WTC11 (cell line): ENCODE measurements at regions not wholly inside any gene's neighbourhood (a gene's known extent, or its start where the extent isn't known, plus 50 kb on each side); places are given as distances from the start of the nearest gene placed in this dataset.

Experiments
- ATAC-seq: fragments of 200-7000 bp; cut with Tn5 transposase; 2 replicates; pipeline ENCODE4 v1.10.0; 2021; ENCODE audit warnings: mild to moderate bottlenecking, moderate library complexity
- CTCF ChIA-PET: fragments of 300-600 bp; sonication (Branson Sonifier 250); formaldehyde crosslinking; loops from one replicate; lab custom pipeline; 2021; ENCODE audit warnings: antibody characterized with exemption; lab: Charles Lee
- POLR2A ChIA-PET: fragments of 350-600 bp; sonication (Branson Sonifier 250); formaldehyde crosslinking; loops from one replicate; lab custom pipeline; 2021; ENCODE audit warnings: antibody characterized with exemption; lab: Charles Lee
- DNase-seq: peaks from one replicate; pipeline ENCODE4 v3.0.0; 2021; ENCODE audit warnings: low spot score
- H3K27ac Mint-ChIP-seq: 2 replicates; pipeline ENCODE4 v1.8.0; 2021; ENCODE audit warnings: mixed read lengths
- H3K27me3 Mint-ChIP-seq: 2 replicates; pipeline ENCODE4 v1.8.0; 2021; ENCODE audit warnings: low read depth, mild to moderate bottlenecking, moderate library complexity, mixed read lengths
- H3K36me3 Mint-ChIP-seq: 2 replicates; pipeline ENCODE4 v1.8.0; 2021; ENCODE audit warnings: mixed read lengths
- H3K4me1 Mint-ChIP-seq: 2 replicates; pipeline ENCODE4 v1.8.0; 2022; ENCODE audit warnings: mixed read lengths
- H3K4me3 Mint-ChIP-seq: 2 replicates; pipeline ENCODE4 v1.8.0; 2021; ENCODE audit warnings: mild to moderate bottlenecking, moderate library complexity, mixed read lengths
- H3K9me3 Mint-ChIP-seq: 2 replicates; pipeline ENCODE4 v1.8.0; 2021; ENCODE audit warnings: mixed read lengths
- CBFB ChIP-seq: sonication (generic); formaldehyde crosslinking; IDR thresholded peaks from 2 replicates; pipeline ENCODE4 v1.8.1; 2022; ENCODE audit warnings: mild to moderate bottlenecking, low read depth, missing genetic modification reagents
- CREB1 ChIP-seq: sonication (generic); formaldehyde crosslinking; IDR thresholded peaks from 2 replicates; pipeline ENCODE4 v1.8.0; 2023; ENCODE audit warnings: mild to moderate bottlenecking, missing genetic modification reagents
- CREM ChIP-seq: sonication (generic); formaldehyde crosslinking; IDR thresholded peaks from 2 replicates; pipeline ENCODE4 v1.8.1; 2022; ENCODE audit warnings: mild to moderate bottlenecking, missing genetic modification reagents, moderate library complexity
- FOXJ3 ChIP-seq: sonication (generic); formaldehyde crosslinking; IDR thresholded peaks from 2 replicates; pipeline ENCODE4 v1.9.0; 2021; ENCODE audit warnings: missing genetic modification reagents, mild to moderate bottlenecking, borderline replicate concordance
- GTF2I ChIP-seq: fragments of 250-450 bp; sonication (Bioruptor Pico); conservative IDR thresholded peaks from 2 replicates; pipeline ENCODE4 v1.4.0; 2021; ENCODE audit warnings: mild to moderate bottlenecking
- HMGA2 ChIP-seq: fragments of 250-450 bp; sonication (Bioruptor Pico); IDR thresholded peaks from 2 replicates; pipeline ENCODE4 v1.4.0; 2021; ENCODE audit warnings: mild to moderate bottlenecking, moderate library complexity
- JAZF1 ChIP-seq: fragments of 250-450 bp; sonication (Bioruptor Pico); IDR thresholded peaks from 2 replicates; pipeline ENCODE4 v1.9.0; 2021; ENCODE audit warnings: moderate library complexity, mild to moderate bottlenecking, inconsistent platforms
- JUN ChIP-seq: sonication (generic); formaldehyde crosslinking; IDR thresholded peaks from 2 replicates; pipeline ENCODE4 v1.8.0; 2023; ENCODE audit warnings: mild to moderate bottlenecking, missing genetic modification reagents
- MXD4 ChIP-seq: fragments of 250-450 bp; sonication (Bioruptor Pico); IDR thresholded peaks from 2 replicates; pipeline ENCODE4 v1.8.0; 2021; ENCODE audit warnings: mild to moderate bottlenecking, moderate library complexity, borderline replicate concordance
- PRRX2 ChIP-seq: fragments of 250-450 bp; sonication (Bioruptor Pico); IDR thresholded peaks from 2 replicates; pipeline ENCODE4 v1.8.0; 2021; ENCODE audit warnings: mild to moderate bottlenecking
- RORB ChIP-seq: fragments of 250-450 bp; sonication (Bioruptor Pico); IDR thresholded peaks from 2 replicates; pipeline ENCODE4 v1.9.0; 2021; ENCODE audit warnings: mild to moderate bottlenecking
- SMAD4 ChIP-seq: sonication (generic); formaldehyde crosslinking; IDR thresholded peaks from 2 replicates; pipeline ENCODE4 v1.8.0; 2022; ENCODE audit warnings: mild to moderate bottlenecking, missing genetic modification reagents
- SP1 ChIP-seq: sonication (generic); formaldehyde crosslinking; conservative IDR thresholded peaks from 2 replicates; pipeline ENCODE4 v1.8.1; 2022; ENCODE audit warnings: missing genetic modification reagents
- ZBTB21 ChIP-seq: sonication (generic); formaldehyde crosslinking; IDR thresholded peaks from 2 replicates; pipeline ENCODE4 v1.8.1; 2023; ENCODE audit warnings: mild to moderate bottlenecking, missing genetic modification reagents, borderline replicate concordance
- ZNF263 ChIP-seq: sonication (generic); formaldehyde crosslinking; IDR thresholded peaks from 2 replicates; pipeline ENCODE4 v1.8.1; 2022; ENCODE audit warnings: low read depth, mild to moderate bottlenecking, moderate library complexity, missing genetic modification reagents
- ZNF396 ChIP-seq: fragments of 250-450 bp; sonication (Bioruptor Pico); IDR thresholded peaks from 2 replicates; pipeline ENCODE4 v1.8.0; 2021; ENCODE audit warnings: mild to moderate bottlenecking, moderate library complexity, borderline replicate concordance
- TF ChIP-seq, protein P1 (sequence below): sonication (generic); formaldehyde crosslinking; IDR thresholded peaks from 2 replicates; pipeline ENCODE4 v1.8.0; 2023; ENCODE audit warnings: mild to moderate bottlenecking, missing genetic modification reagents
- TF ChIP-seq, protein P2 (sequence below): sonication (generic); formaldehyde crosslinking; IDR thresholded peaks from 2 replicates; pipeline ENCODE4 v1.8.1; 2023; ENCODE audit warnings: mild to moderate bottlenecking, moderate library complexity, missing genetic modification reagents
- TF ChIP-seq, protein P3 (sequence below): fragments of 250-450 bp; sonication (Bioruptor Pico); IDR thresholded peaks from 2 replicates; pipeline ENCODE4 v1.9.0; 2021; ENCODE audit warnings: moderate library complexity, mild to moderate bottlenecking, inconsistent platforms, borderline replicate concordance
- TF ChIP-seq, protein P4 (sequence below): sonication (generic); formaldehyde crosslinking; IDR thresholded peaks from 2 replicates; pipeline ENCODE4 v1.8.0; 2022; ENCODE audit warnings: mild to moderate bottlenecking, missing genetic modification reagents
- TF ChIP-seq, protein P5 (sequence below): sonication (generic); formaldehyde crosslinking; conservative IDR thresholded peaks from 2 replicates; pipeline ENCODE4 v1.8.1; 2023; ENCODE audit warnings: mild to moderate bottlenecking, low read depth, missing genetic modification reagents, moderate library complexity
- TF ChIP-seq, protein P6 (sequence below): sonication (generic); formaldehyde crosslinking; IDR thresholded peaks from 2 replicates; pipeline ENCODE4 v1.8.0; 2022; ENCODE audit warnings: missing genetic modification reagents

DNA sequence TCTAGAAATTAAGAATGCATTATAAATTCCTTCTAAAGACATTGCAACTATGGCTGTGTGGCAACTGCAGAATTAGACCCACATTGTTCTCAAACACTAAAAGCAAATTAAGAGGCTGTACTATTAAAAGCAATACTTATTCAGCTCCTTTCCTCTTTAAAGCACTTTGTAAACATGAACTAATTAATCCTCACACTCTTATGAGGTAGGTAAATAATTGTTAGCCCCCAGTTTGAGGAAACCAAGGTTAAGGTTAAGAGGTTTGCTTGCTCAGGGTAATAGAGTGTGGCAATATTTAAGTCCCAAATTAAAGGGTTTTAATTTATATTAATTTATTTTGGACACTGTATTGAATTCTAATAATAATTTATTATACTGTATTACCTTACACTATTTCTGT lies 553.8 kb downstream of the LRRIQ3 start:
- ChIA-PET POLR2A (no interaction called here), CTCF (no interaction called here)
- H3K27me3 Mint-ChIP-seq: no peaks in the 10 kb centered on the region
- ATAC-seq: no peak
- H3K9me3 Mint-ChIP-seq: no peaks in the 10 kb centered on the region; the same call in 1 of the 2 replicates
- TF ChIP-seq JUN: no peak
- TF ChIP-seq, protein P1, sequence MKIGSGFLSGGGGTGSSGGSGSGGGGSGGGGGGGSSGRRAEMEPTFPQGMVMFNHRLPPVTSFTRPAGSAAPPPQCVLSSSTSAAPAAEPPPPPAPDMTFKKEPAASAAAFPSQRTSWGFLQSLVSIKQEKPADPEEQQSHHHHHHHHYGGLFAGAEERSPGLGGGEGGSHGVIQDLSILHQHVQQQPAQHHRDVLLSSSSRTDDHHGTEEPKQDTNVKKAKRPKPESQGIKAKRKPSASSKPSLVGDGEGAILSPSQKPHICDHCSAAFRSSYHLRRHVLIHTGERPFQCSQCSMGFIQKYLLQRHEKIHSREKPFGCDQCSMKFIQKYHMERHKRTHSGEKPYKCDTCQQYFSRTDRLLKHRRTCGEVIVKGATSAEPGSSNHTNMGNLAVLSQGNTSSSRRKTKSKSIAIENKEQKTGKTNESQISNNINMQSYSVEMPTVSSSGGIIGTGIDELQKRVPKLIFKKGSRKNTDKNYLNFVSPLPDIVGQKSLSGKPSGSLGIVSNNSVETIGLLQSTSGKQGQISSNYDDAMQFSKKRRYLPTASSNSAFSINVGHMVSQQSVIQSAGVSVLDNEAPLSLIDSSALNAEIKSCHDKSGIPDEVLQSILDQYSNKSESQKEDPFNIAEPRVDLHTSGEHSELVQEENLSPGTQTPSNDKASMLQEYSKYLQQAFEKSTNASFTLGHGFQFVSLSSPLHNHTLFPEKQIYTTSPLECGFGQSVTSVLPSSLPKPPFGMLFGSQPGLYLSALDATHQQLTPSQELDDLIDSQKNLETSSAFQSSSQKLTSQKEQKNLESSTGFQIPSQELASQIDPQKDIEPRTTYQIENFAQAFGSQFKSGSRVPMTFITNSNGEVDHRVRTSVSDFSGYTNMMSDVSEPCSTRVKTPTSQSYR (CRISPR knock-in tag): no peak
- no peak for TF ChIP-seq PRRX2
- TF ChIP-seq, protein P2, sequence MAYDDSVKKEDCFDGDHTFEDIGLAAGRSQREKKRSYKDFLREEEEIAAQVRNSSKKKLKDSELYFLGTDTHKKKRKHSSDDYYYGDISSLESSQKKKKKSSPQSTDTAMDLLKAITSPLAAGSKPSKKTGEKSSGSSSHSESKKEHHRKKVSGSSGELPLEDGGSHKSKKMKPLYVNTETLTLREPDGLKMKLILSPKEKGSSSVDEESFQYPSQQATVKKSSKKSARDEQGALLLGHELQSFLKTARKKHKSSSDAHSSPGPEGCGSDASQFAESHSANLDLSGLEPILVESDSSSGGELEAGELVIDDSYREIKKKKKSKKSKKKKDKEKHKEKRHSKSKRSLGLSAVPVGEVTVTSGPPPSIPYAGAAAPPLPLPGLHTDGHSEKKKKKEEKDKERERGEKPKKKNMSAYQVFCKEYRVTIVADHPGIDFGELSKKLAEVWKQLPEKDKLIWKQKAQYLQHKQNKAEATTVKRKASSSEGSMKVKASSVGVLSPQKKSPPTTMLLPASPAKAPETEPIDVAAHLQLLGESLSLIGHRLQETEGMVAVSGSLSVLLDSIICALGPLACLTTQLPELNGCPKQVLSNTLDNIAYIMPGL (CRISPR knock-in tag): no peak
- TF ChIP-seq, protein P3, sequence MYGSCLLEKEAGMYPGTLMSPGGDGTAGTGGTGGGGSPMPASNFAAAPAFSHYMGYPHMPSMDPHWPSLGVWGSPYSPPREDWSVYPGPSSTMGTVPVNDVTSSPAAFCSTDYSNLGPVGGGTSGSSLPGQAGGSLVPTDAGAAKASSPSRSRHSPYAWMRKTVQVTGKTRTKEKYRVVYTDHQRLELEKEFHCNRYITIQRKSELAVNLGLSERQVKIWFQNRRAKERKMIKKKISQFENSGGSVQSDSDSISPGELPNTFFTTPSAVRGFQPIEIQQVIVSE (CRISPR knock-in tag): no peak
- TF ChIP-seq, protein P4, sequence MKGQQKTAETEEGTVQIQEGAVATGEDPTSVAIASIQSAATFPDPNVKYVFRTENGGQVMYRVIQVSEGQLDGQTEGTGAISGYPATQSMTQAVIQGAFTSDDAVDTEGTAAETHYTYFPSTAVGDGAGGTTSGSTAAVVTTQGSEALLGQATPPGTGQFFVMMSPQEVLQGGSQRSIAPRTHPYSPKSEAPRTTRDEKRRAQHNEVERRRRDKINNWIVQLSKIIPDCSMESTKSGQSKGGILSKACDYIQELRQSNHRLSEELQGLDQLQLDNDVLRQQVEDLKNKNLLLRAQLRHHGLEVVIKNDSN: no peak
- TF ChIP-seq CREM: no peak
- no peak for TF ChIP-seq FOXJ3
- TF ChIP-seq JAZF1 (CRISPR knock-in tag): no peak
- no peak for TF ChIP-seq ZNF396 (CRISPR knock-in tag)
- no peak for TF ChIP-seq CBFB (CRISPR knock-in tag)
- TF ChIP-seq, protein P5, sequence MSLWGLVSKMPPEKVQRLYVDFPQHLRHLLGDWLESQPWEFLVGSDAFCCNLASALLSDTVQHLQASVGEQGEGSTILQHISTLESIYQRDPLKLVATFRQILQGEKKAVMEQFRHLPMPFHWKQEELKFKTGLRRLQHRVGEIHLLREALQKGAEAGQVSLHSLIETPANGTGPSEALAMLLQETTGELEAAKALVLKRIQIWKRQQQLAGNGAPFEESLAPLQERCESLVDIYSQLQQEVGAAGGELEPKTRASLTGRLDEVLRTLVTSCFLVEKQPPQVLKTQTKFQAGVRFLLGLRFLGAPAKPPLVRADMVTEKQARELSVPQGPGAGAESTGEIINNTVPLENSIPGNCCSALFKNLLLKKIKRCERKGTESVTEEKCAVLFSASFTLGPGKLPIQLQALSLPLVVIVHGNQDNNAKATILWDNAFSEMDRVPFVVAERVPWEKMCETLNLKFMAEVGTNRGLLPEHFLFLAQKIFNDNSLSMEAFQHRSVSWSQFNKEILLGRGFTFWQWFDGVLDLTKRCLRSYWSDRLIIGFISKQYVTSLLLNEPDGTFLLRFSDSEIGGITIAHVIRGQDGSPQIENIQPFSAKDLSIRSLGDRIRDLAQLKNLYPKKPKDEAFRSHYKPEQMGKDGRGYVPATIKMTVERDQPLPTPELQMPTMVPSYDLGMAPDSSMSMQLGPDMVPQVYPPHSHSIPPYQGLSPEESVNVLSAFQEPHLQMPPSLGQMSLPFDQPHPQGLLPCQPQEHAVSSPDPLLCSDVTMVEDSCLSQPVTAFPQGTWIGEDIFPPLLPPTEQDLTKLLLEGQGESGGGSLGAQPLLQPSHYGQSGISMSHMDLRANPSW (CRISPR knock-in tag): no peak
- TF ChIP-seq SMAD4 (CRISPR knock-in tag): no peak
- TF ChIP-seq HMGA2 (CRISPR knock-in tag): no peak
- no peak for TF ChIP-seq GTF2I (CRISPR knock-in tag)
- TF ChIP-seq MXD4: no peak
- TF ChIP-seq, all 79 proteins: peak for 0
- H3K4me3 Mint-ChIP-seq: no peak overlapping the region
- H3K36me3 Mint-ChIP-seq: no peaks in the 10 kb centered on the region
- H3K27ac Mint-ChIP-seq: no peak overlapping the region
- no peaks in the 10 kb centered on the region for H3K4me1 Mint-ChIP-seq
- no peak for DNase-seq

DNA sequence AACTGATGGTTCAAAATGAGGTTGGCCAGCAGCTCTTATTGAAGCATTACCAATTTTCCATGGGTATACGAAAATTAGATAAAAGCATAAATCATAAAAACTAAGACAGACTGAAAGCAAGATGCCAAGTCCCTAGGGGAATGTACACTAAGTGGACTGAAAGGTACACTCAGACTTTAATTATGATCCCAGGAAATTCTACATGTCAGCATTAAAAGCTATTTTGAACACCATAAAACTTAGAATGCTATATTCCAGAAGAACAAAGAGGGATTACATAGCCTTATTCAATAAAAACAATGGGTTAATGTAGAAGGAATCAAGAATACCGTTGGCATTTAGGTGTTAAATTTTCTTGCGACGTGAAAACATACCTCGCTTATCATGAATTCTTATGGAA lies 558.5 kb downstream of the LRRIQ3 start:
- peaks cover 12% of the 10 kb centered on the region for H3K4me1 Mint-ChIP-seq
- DNase-seq (no peak), ATAC-seq (no peak)
- no peak overlapping the region for H3K4me3 Mint-ChIP-seq
- no peaks in the 10 kb centered on the region for H3K9me3 Mint-ChIP-seq
- POLR2A ChIA-PET: no interaction called here
- no peak overlapping the region for H3K27ac Mint-ChIP-seq
- H3K27me3 Mint-ChIP-seq: no peaks in the 10 kb centered on the region
- TF ChIP-seq, protein P6, sequence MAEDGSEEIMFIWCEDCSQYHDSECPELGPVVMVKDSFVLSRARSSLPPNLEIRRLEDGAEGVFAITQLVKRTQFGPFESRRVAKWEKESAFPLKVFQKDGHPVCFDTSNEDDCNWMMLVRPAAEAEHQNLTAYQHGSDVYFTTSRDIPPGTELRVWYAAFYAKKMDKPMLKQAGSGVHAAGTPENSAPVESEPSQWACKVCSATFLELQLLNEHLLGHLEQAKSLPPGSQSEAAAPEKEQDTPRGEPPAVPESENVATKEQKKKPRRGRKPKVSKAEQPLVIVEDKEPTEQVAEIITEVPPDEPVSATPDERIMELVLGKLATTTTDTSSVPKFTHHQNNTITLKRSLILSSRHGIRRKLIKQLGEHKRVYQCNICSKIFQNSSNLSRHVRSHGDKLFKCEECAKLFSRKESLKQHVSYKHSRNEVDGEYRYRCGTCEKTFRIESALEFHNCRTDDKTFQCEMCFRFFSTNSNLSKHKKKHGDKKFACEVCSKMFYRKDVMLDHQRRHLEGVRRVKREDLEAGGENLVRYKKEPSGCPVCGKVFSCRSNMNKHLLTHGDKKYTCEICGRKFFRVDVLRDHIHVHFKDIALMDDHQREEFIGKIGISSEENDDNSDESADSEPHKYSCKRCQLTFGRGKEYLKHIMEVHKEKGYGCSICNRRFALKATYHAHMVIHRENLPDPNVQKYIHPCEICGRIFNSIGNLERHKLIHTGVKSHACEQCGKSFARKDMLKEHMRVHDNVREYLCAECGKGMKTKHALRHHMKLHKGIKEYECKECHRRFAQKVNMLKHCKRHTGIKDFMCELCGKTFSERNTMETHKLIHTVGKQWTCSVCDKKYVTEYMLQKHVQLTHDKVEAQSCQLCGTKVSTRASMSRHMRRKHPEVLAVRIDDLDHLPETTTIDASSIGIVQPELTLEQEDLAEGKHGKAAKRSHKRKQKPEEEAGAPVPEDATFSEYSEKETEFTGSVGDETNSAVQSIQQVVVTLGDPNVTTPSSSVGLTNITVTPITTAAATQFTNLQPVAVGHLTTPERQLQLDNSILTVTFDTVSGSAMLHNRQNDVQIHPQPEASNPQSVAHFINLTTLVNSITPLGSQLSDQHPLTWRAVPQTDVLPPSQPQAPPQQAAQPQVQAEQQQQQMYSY (CRISPR knock-in tag): no peak
- TF ChIP-seq CREB1 (CRISPR knock-in tag) (no peak), ZNF263 (no peak), ZBTB21 (CRISPR knock-in tag) (no peak), RORB (no peak), SP1 (CRISPR knock-in tag) (no peak)
- CTCF ChIA-PET: no interaction called here
- H3K36me3 Mint-ChIP-seq: no peaks in the 10 kb centered on the region
